Transverse colon (tissue), 4 donors: ENCODE measurements at regions not wholly inside any gene's neighbourhood (a gene's known extent, or its start where the extent isn't known, plus 50 kb on each side); places are given as distances from the start of the nearest gene placed in this dataset.

Experiments
- DNase-seq: peaks from one replicate; pipeline ENCODE4 v3.0.0-alpha.2; 2019
- H3K27ac ChIP-seq, 4 donors: fragments of 200-600 bp; sonication (generic); 2 replicates each; pipeline ENCODE4 v1.5.1; 2016 to 2018; ENCODE audit warnings: inconsistent platforms in 4 of 4
- H3K27me3 ChIP-seq: fragments of 200-600 bp; sonication (generic); 2 replicates; pipeline ENCODE4 v1.5.1; 2017; ENCODE audit warnings: inconsistent platforms
- H3K36me3 ChIP-seq, 4 donors: fragments of 200-600 bp; sonication (generic); 2 replicates each; pipeline ENCODE4 v1.5.1; 2017 to 2019; ENCODE audit warnings: inconsistent platforms in 4 of 4
- H3K4me1 ChIP-seq, 4 donors: fragments of 200-600 bp; sonication (generic); 2 replicates each; pipeline ENCODE4 v1.5.1; 2017 to 2020; ENCODE audit warnings: inconsistent platforms in 4 of 4
- H3K4me3 ChIP-seq, 4 donors: fragments of 200-600 bp; sonication (generic); 1 replicate in 1 of 4; 2 replicates in 3 of 4; pipeline versions ENCODE4 v1.5.1 to v1.6.1; 2017 to 2019; ENCODE audit warnings: inconsistent platforms in 4 of 4
- H3K9me3 ChIP-seq, 2 donors: fragments of 200-600 bp; sonication (generic); 2 replicates each; pipeline ENCODE4 v1.5.1; 2017 to 2019; ENCODE audit warnings: inconsistent platforms in 2 of 2
- CTCF ChIP-seq, 5 experiments: fragments of 200-600 bp in 3 of 5; fragments of 450-650 bp in 2 of 5; sonication (generic) in 3 of 5; IDR thresholded peaks; 1 replicate in 2 of 5; 2 replicates in 3 of 5; pipeline ENCODE4 v1.5.1; 2016 to 2017; ENCODE audit warnings: antibody characterized with exemption in 5 of 5, inconsistent platforms in 3 of 5, mild to moderate bottlenecking in 2 of 5, moderate library complexity in 1 of 5
- EP300 ChIP-seq: sonication (generic); formaldehyde crosslinking; IDR thresholded peaks from one replicate; pipeline ENCODE4 v1.6.1; 2017; ENCODE audit warnings: antibody characterized with exemption, low read depth
- POLR2A ChIP-seq: fragments of 450-650 bp; IDR thresholded peaks from one replicate; pipeline ENCODE4 v1.6.1; 2016; ENCODE audit warnings: antibody characterized with exemption, mild to moderate bottlenecking, moderate library complexity
- POLR2AphosphoS5 ChIP-seq, 3 donors: sonication (generic); formaldehyde crosslinking; IDR thresholded peaks; one replicate each; pipeline ENCODE4 v1.6.1; 2016; ENCODE audit warnings: antibody characterized with exemption in 3 of 3
- WGBS, 2 donors: methylation state at CpG; one replicate each; pipeline ENCODE4 v1.1.5; 2018; ENCODE audit warnings: low coverage in 1 of 2; 5-methylcytosine and 5-hydroxymethylcytosine counted together
- in situ Hi-C, 4 donors: fragments of 200-750 bp; cut with MboI; loops; one replicate each; pipeline versions ENCODE4 v1.15.0 to v1.15.1; 2017; ENCODE audit warnings: low sequenced_read_pairs in 3 of 4, low pct_ligation_motif_present in 1 of 4, low pct_unique_long_range_greater_than_20kb in 1 of 4
- intact Hi-C: fragments of 100-400 bp; cut with DNase I; formaldehyde crosslinking; loops from one replicate; pipeline ENCODE4 v1.15.1; 2023; ENCODE audit warnings: low total_unique reads
- small RNA-seq, 4 donors: library from RNA; depleted of rRNA; stranded (forward); fragments of <200 nt; gene quantifications; one replicate each; pipeline ENCODE3, GENCODE V24; 2016

DNA sequence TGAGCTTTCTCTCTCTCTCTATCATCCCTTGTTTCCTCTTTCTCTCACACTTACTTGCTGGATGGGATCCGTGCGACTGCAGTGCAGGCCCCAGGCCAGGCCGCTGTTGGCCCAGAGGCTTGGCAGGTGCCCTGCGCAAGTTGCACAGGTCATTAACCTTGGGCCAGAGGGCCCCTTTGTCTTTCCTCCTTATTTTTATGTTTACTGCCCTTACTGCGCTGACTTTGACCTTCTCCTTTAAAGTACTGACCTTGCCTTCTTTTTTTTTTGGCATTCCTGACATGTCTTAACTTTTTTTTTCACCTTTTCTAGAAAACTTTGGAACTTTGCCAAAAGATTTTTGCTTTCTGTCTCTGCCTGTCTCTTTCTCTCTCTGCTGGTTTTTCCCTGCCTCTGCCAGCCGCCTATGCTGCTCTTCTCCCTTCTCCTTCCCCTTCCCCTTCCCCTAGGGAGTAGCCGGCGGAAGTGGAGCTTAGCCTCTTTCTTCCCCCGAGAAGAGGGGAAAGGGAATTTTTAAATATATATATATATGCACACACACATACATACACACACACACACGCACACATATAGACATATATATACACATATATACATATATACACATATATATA, 59.6 kb upstream of the CDH4 start:
- peaks cover 11% of the 10 kb centered on the region for H3K27me3 ChIP-seq
- H3K9me3 ChIP-seq, result no peaks in the 10 kb centered on the region
- in situ Hi-C loops (no loop called here), intact Hi-C loops (no loop called here)
- H3K4me3 ChIP-seq, result no peak overlapping the region
- no peaks in the 10 kb centered on the region for H3K4me1 ChIP-seq
- DNase-seq, result no peak
- WGBS, 2 donors, result 47 to 73% methylated on average over 8 to 9 of the region's 10 CpGs
- H3K36me3 ChIP-seq, result no peaks in the 10 kb centered on the region
- no peak overlapping the region for H3K27ac ChIP-seq
- TF ChIP-seq EP300 (no peak), CTCF (IDR thresholded peaks at IDR 0.05) (no peak), POLR2A (no peak), POLR2AphosphoS5 (IDR thresholded peaks at IDR 0.05) (no peak)

- Histone ChIP-seq H3K36me3 (no peaks in the 10 kb centered on the region), H3K4me1 (no peaks in the 10 kb centered on the region), H3K9me3 (no peaks in the 10 kb centered on the region), H3K4me3 (no peak overlapping the region), H3K27ac (no peak overlapping the region), H3K27me3 (peaks cover 11% of the 10 kb centered on the region)
- TF ChIP-seq POLR2AphosphoS5 (IDR thresholded peaks at IDR 0.05), result no peak
- no peak for TF ChIP-seq EP300
- TF ChIP-seq POLR2A, result no peak
- TF ChIP-seq CTCF (IDR thresholded peaks at IDR 0.05), result no peak
- WGBS, 2 donors, result 87 to 91% methylated on average over 8 to 15 of the region's 15 CpGs
- no peak for DNase-seq
- in situ Hi-C loops, result no loop called here
- intact Hi-C loops, result no loop called here
These were observed 58.9 kb upstream of the CDH4 start for GRCh38 chr20:61193164-61193563.

Small RNA genes in the stretch of these regions (small RNA-seq; reads per million reads assigned to genes)
- gene MIR4533 (0 reads per million in 4 donors), gene MIR548AG2 (0 reads per million in 4 donors), gene MIR646 (0 reads per million in 4 donors)
